ENCODE measurements at regions not wholly inside any gene's neighbourhood (a gene's known extent, or its start where the extent isn't known, plus 50 kb on each side); places are given as distances from the start of the nearest gene placed in this dataset.
"Not testable (repeated sequence)": the region's sequence is repeated elsewhere in the genome, so short reads cannot be mapped to it uniquely, and the experiment has no call there.

GRCh38 chr10:4399556-4399955 lies 426.5 kb upstream of the AKR1E2 start:
- H3K4me3 ChIP-seq (replicated peaks; ENCODE audit: low read depth, low read length) = no peak overlapping the region
- TF ChIP-seq CTCF (IDR thresholded peaks at IDR 0.05; ENCODE audit: low read depth, low read length, missing control alignments) = no peak
- no peak for DNase-seq (ENCODE audit: extremely low read depth, low read depth)

GRCh38 chr10:4398602-4399001 lies 427.4 kb upstream of the AKR1E2 start:
- no peak for DNase-seq (ENCODE audit: extremely low read depth, low read depth)
- TF ChIP-seq CTCF (IDR thresholded peaks at IDR 0.05; ENCODE audit: low read depth, low read length, missing control alignments) = no peak
- no peak overlapping the region for H3K4me3 ChIP-seq (replicated peaks; ENCODE audit: low read depth, low read length)

DNA sequence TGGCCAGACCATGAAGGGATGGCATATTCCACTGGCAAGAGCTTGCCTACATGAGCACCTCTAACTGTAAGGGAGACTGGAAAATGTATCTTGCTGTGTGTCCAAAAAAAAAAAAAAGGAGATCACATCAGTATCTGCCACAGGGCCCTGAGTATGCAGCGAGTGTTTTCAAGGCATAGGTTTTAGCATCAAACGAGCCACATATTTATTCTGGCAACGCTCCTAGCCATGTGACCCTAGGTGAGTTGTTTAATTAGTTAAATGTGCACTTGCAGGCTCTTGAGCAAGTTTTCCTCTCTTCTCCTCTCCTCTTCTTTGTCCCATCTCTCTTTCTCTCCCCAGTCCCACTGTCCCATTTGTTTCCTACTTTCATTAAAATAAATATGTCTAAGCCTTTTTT lies 428.7 kb upstream of the AKR1E2 start:
- no peak overlapping the region for H3K4me3 ChIP-seq (replicated peaks; ENCODE audit: low read depth, low read length)
- TF ChIP-seq CTCF (IDR thresholded peaks at IDR 0.05; ENCODE audit: low read depth, low read length, missing control alignments) = no peak
- DNase-seq (ENCODE audit: extremely low read depth, low read depth) = no peak

DNA sequence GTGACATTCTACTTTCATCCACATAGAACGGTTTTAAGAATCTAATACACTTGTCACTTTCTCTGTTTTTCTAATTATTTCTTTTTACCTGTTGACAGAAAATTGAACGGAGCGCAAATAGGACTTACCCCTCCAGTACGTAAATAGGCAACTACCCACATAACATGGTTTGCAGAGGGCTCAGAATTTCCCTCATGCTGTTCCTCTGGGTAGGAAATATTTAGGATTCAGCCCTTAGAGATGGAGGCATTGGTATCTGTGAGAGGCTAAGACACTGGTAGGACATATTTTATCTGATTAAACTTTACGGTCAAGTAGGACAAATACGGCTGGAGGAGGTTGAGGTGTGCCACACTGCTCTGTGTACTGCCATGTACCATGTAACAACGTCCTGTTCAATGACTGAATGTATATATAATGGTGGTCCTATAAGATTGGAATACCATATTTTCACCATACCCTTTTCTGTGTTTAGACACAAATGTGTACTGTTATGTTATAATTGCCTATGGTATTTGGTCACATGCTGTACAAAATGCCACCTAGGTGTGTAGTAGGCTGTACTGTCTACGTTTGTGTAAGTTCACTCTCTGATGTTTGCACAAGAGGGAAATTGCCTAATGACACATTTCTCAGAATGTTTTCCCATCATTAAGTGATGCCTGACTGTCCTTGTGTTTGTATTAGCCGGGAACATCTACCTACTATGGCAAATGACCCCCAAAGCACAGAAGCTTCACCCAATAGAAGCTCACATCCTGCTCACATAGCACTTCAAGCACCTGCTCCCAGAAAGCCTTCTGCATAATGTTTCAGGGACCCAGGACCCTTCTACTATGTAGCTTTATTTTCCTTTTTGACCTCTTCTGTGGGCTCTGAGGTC lies 429.4 kb upstream of the AKR1E2 start:
- H3K4me3 ChIP-seq (replicated peaks; ENCODE audit: low read depth, low read length) = no peak overlapping the region
- TF ChIP-seq CTCF (IDR thresholded peaks at IDR 0.05; ENCODE audit: low read depth, low read length, missing control alignments) = no peak
- DNase-seq (ENCODE audit: extremely low read depth, low read depth) = no peak

- DNase-seq (ENCODE audit: extremely low read depth, low read depth) = no peak
- no peak overlapping the region for H3K4me3 ChIP-seq (replicated peaks; ENCODE audit: low read depth, low read length)
- no peak for TF ChIP-seq CTCF (IDR thresholded peaks at IDR 0.05; ENCODE audit: low read depth, low read length, missing control alignments)
Measured at GRCh38 chr10:4395731-4396130, 430.3 kb upstream of the AKR1E2 start.

DNA sequence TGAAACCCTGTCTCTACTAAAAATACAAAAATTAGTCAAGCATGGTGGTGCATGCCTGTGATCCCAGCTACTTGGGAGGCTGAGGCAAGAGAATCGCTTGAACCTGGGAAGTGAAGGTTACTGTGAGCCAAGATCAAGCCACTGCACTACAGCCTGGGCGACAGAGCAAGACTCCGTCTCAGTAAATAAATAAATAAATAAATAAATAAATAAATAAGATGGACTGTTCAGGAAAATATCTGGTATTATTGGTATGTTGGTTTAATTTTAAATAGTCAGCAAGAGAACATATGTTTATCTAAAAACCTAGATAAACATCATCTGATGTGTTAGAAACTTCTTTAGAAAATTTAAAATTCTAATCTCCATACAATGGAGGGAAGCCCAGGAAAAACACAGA lies 431.6 kb upstream of the AKR1E2 start:
- DNase-seq (ENCODE audit: extremely low read depth, low read depth) = not testable (repeated sequence)

DNA sequence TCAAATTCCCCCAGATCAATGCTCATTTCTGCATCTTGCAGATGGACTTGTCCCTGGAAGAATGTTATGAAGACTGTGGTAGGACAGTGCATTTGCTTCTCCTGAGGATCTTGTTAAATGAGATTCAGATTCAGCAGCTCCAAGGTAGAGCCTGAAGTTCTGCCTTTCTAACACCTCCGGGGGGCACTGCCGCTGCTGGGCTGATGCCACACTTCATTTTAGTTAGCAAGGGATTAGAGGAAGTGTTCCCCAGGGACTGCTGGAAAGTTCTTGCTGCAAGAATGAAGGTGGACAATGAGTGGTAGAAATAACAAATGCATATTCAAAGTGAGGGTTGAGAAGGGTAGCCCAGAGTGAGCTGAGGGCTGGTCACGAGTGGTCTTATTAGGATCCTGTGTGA lies 434.3 kb upstream of the AKR1E2 start:
- no peak for TF ChIP-seq CTCF (IDR thresholded peaks at IDR 0.05; ENCODE audit: low read depth, low read length, missing control alignments)
- no peak for DNase-seq (ENCODE audit: extremely low read depth, low read depth)
- no peak overlapping the region for H3K4me3 ChIP-seq (replicated peaks; ENCODE audit: low read depth, low read length)

More for the DNA sequence above, 431.6 kb upstream of the AKR1E2 start:
- H3K4me3 ChIP-seq (replicated peaks; ENCODE audit: low read depth, low read length) = not testable (repeated sequence)
